Activated T-helper 1 cell treated with Interleukin-2 at 50 U/mL for 16 hours (primary cell): ENCODE measurements at regions not wholly inside any gene's neighbourhood (a gene's known extent, or its start where the extent isn't known, plus 50 kb on each side); places are given as distances from the start of the nearest gene placed in this dataset.
"Not testable (repeated sequence)": the region's sequence is repeated elsewhere in the genome, so short reads cannot be mapped to it uniquely, and the experiment has no call there.

Source experiments
- DNase-seq: peaks from one replicate; pipeline ENCODE4 v3.0.0-alpha.2; 2020; ENCODE audit warnings: low read depth

DNA sequence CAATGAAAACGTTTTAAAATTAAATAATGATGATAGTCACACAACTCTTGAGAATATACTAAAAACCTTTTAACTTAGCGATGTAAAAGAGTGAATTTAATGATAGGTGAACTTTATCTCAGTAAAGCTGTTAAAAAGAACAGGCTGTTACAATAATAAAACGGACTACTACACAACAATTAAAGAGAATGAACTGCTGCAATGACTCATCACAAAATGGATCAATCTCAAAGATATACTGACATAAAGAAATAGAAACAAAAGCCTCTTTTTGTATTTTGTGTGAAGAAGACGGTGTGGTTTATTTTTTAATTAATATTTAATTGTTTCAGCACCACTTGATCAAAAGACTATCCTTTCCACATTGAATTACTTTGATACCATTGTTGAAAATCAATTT lies 352.4 kb upstream of the GJE1 start:
- no peak for DNase-seq

DNA sequence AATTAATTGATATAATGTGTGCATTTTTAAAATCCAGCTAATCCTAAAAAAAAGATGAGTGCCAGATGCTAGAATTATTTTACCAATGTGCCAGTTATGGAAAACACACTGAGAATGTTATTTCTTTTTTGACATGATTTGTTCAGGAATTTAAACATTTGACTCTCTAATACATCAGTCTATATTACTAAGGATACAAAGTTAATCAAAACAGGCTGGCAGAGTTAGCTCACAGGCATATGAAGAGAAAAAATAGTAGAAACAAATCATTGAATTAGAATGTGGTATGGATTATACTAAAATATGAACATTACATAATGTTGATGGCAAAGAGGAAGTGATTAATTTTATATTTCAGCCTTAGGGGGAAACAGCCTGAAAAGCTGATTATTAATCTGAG lies 368.3 kb upstream of the GJE1 start:
- no peak for DNase-seq

DNA sequence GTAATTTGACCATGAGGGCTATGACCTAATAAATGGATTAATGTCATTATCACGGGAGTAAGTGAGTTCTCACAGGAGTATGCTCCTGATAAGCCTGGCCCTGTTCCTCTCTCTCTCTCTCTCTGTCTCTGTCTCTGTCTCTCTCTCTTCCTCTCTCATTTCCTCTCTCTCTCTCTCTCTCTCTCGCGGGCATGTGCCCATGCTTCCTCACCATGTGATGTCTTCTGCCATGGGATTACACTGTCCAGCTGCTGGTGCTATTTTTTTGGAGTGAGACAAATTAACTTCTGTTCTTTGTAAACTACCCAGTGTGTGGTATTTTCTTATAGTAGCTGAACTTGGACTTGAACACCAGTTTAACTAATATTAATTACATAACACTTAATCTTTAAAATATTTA lies 374.3 kb upstream of the GJE1 start:
- no peak for DNase-seq

DNA sequence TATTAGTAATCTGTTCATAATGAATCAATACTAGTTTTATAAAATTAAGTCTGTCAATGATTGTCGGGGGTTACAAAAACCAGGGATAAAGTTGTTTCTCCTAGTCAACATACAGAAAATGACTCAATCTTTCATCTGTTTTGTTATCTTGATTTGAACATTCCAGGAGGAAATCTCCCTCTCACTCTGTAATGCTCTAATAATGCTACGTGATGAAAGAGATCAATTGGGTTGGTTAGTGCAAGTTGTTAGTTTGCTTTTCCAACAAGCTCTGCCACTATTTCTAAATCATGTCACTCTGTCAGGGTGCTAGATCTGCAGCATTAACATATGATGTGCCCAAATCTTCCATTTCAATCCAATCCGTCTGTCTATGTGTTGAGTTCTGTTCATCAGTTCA lies 379.5 kb upstream of the GJE1 start:
- DNase-seq, result no peak

DNA sequence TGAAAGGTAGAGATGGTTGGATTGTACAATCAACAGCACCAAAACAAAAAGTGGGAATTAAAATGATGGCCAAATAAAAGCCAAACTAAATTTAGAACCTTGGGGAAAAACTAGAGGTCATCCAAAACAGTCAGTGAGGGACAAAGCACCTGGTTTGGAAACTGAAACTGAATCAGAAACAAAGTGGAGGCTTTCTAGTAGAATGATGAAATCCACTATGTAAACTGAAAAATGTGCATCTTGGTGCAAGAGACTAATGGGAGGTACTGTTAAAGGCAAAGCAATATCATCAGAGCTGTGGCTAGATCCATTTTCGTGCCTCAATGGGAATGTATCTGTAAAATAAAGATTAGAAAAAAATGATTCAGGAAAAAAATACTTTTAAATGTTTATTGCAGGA lies 380.0 kb upstream of the GJE1 start:
- DNase-seq, result no peak

DNA sequence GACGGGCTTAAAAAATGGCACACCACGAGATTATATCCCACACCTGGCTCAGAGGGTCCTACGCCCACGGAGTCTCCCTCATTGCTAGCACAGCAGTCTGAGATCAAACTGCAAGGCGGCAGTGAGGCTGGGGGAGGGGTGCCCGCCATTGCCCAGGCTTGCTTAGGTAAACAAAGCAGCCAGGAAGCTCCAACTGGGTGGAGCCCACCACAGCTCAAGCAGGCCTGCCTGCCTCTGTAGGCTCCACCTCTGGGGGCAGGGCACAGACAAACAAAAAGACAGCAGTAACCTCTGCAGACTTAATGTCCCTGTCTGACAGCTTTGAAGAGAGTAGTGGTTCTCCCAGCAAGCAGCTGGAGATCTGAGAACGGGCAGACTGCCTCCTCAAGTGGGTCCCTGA lies 386.4 kb upstream of the GJE1 start:
- not testable (repeated sequence) for DNase-seq

DNA sequence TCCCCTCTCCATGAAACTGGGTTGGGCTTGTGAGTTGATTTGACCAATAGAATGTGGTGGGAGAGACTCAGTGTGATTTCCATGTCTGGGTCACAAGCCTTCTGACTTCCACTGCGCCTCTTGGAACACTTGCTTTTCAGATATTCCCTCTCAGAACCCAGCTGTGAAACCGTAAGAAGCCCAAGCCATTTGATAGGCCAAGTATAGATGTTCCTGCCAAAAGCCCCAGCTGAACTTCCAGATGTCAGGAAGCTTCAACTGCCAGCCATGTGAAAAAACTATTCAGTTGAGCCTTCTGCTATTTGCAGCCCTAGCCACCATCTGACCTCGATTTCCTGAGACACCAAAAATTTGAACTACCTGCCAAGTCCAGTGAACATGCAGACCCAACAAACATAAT lies 387.8 kb upstream of the GJE1 start:
- no peak for DNase-seq

DNA sequence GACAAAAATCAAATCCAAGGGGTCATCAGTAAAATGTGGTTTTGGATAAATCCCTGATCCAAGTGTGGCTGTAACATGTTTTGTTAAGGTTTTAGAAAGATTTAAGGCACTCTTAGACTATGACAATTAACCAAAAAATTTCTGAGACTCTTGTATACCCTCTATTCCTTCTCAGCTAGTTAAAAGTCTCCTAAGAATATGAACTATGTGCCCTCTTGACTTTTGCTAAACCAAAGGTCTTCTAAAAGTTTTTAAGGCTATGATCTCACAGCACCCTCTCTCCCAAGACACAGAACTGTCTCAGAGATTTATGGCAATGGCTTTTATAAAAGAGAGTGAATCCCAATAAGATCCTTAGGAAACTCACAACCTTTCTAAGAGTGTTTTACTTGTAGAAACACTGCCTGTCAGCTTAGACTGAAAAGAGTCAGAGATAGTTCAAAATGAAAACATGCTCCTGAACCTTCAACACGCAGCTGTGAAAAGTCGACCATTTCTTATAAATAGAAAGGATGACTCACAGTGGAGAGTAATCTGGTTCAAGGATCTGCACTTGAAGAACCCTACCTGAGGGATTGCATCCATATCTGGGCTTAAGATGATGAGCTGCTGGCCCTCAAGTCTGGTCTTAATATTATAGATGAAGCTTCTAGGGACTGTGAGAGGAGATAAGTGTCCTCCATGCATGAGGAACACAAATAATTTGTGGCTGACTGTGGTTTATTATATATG lies 388.4 kb upstream of the GJE1 start:
- DNase-seq, result no peak

DNA sequence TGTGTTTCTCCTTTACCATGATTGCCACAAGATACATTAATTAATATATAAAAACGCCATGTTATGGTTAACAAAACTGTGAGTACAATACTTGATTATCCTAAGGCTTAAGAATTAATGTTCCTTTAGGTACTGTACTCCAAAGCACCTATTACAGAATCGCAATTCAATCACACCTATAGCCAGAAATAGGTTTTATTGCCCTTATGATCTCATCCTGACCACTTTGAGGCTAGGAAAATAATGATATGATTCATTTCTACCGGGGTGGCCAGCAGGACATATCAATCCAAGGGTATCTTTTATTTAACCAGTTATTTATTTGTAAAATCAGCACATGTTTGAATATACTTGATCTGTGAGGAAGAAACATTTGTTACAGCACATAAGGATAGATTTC lies 396.6 kb upstream of the GJE1 start:
- no peak for DNase-seq

DNA sequence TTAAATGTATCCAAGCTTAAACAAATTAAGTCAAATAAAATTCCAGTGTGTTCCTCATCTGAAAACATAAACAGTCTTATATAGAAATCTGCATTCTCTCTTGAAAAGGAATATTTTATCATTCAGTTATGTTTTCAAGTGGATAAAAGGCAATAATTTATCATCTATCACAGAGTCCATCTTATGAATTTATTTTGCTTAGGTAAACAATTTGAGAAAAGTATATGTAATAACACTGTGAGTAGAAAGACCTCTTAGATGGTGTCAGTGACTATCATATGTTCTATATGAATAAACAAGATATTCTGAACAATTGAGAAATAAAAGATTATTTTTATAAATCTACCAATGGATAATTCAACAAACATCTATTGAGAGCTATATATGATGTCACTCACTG lies 397.6 kb upstream of the GJE1 start:
- DNase-seq, result no peak

DNA sequence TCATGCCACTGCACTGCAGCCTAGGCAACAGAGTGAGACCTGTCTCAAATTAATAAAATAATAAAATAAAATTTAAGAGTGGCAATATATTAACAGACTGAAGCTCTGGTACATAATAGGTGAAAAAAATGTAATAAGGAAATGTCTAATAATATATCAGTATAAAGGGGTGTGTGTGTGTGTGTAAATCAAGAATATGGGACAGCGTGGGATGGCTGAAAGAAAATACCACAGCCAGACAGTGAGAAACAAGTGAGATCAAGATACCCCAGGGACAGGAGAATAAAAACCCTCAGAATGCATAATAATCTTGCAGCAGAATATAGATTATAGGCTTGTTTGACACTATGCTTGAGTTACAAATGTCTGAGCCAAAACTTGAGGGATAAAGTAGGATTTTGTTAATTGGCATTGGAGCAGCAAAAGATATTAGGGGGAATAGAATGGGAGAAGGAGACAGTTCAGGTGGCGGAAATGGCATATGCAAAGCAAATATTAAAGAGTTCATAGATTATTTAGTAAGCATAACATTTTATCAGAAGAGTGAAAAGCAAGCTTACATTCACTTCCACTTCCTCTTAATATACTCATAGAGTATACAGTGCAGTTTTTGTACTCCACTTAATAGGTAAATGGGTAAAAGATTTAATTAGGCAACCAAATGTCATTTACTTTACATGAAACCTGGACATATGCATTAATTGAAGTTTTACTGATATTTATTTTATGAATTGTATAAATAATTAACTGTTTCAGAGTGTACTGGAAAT lies 398.5 kb upstream of the GJE1 start:
- no peak for DNase-seq

DNA sequence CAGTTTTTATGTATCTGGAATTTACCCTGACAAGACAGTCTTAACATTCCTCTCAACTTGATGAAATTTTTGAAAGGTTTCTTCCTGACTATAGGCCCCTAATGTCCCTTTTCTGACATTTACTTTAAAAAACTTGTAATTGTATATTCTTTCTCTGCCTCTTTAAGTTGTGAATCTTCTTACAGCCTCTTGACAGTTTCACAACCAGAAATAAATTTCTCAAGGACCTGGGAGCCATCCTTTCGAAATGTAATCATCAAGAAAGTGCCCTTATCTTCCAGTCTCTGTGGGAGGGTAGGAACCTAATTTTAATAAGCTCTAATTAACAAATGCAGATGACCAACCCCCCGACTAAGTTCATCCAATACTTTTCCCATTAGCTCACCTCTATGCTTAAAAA lies 403.6 kb upstream of the GJE1 start:
- DNase-seq, result no peak

DNA sequence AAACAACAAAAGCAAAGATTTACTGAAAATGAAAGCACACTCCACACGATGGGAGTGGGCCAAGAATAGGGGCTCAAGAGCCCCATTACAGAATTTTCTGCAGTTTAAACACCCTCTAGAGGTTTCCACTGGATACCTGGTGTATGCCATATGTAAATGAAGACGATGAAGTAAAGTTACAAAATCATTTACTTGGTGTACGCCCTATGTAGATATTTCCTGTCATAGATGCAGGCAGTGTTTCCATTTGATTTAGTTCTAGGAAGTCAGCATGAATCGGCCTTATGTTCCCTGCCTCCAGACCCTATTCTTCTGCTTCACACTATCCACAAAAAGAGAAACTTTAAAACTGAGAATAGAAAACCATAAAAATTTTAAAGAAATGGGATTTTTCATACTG lies 404.4 kb upstream of the GJE1 start:
- DNase-seq, result no peak

DNA sequence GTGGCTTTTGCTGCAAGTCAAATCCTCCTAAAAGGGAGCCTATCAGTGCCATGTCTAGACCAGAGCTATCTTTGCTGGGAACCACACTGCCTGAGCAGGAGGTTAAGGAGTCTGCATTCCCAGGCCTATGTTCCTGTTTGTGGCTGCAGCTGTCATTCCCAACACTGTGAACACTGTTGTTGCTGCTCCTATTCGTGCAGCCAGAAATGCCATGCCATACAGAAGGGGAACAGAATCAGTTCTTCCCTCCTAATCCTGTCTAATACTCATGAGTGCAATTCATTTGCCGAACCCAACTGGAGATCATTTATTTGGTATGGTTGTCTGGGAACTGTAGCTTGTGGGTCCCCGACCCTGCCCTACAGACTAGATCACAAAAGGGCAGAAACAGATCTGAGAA lies 406.5 kb upstream of the GJE1 start:
- no peak for DNase-seq

DNA sequence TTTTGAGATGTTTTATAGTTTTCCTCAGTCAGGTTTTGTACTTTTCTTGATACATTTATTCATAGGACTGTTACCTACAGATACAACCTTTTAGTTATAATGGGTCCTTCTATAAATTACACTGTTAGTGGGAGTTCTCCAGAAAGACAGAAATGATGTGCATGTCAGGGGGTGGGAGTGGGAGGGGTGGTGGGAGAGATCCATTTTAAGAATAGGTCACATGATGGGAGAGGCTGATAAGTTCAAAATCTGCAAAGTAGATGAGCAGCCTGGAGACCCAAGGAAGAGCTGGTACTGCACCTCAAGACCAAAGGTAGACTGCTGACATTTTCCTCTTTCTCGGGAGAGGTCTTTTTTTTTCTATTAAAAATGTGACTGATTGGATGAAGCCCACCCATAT lies 408.0 kb upstream of the GJE1 start:
- no peak for DNase-seq

DNA sequence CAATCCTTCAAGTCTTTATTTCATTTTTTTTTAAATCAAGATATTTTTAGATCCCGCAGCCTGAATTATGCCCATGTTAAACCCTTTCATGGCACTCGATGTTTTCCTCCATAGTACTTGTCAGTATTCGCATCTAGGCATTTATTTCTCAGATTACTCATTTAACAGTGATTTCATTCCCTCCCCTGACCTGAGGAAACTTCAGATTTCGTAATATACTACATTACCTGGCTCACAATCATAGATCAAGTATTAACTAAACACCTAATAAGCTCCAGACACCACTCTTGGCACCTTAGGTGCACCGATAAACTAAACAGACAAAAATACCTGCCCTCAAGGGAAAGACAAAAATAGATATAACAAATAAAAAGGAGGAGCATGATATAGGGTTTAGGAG lies 413.2 kb upstream of the GJE1 start:
- no peak for DNase-seq

DNA sequence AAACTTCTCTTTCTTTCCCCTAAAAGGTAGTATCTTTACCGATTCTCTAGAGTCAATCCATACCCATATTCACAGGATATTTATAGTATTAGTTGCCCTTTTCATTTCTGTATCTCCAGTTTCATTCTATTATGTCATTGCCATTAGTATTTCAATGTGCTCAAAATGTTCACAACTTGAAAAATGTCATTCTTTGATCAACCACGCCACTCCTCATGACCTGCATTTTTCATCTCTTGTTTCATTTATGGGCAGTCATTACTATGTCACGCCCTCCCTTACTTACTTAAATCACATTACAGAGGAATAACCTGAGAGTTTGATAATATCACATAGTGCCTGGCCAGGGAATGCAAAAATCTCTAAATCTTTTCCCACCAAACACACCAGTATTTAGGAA lies 427.3 kb upstream of the GJE1 start:
- DNase-seq, result no peak

DNA sequence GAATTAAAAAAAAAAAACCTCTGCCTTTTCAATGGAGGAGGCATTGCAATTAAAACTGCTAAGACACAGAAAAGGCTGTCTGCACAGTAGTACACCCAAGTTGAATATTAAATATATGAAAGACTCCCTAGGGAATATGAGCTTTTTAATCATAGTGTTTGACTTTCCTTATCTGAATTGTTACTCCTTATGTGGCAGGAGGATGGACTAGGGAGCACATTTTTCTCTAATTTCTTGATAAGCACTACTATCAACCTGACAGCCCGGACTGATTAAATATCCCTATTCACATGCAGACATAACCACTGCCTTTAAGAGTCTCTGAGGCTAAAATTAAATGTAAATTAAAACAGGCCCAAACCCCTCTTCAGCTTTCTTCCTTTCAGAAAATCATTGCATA lies 428.6 kb upstream of the GJE1 start:
- DNase-seq, result no peak

DNA sequence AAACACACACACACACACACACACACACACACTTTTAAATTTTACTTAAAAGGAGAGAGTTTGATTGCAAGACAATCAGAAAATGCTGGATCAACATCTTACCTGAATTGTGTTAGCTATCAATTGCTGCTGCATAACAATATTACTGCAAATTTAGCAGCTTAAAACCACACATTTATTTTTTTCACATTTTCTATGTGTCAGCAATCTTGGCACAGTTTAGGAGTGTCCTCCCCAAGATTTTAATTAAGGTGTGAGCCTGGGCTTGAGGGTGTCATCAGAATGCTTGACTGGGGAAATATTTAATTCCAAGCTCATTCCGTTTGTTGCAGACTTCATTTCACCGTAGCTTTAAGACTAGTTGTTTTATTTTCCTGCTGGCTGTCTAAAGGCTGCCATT lies 431.0 kb upstream of the GJE1 start:
- no peak for DNase-seq

DNA sequence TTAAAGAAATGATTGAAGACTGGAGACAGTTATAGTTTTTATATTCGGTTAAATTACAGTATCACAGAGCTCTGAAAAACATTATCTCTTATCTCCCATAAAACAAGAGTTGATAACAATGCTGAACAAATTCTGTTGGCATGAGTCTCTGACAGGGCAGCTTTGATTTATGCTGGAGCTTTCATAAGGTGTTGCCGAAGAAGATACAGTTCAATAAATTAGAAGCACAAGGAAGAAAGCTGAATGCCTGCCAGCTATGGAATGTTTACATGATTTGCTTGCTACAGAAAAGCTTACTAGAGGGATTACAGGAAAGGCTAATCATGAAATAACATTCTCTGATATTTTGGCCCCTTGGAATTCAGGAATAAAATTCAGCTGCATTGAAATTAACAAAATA lies 431.9 kb upstream of the GJE1 start:
- DNase-seq, result no peak

DNA sequence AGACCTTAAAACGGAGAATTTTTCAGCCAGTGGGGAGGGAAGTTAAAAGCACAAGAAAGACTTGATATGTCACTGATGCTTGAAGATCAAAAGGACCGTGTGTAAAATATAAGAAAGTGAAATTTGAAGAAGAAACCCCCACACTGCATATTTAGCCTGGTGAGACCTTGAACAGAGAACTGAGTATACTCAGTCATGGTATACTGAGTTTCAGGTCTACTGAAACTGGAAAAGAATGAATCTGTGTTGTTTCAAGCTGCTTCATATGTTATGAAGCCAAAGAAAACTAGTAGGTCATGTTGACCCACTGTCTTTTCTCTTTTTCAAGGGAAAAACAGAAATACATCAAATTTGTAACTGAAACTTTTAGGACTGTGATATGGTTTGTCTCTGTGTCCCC lies 443.8 kb upstream of the GJE1 start:
- no peak for DNase-seq

DNA sequence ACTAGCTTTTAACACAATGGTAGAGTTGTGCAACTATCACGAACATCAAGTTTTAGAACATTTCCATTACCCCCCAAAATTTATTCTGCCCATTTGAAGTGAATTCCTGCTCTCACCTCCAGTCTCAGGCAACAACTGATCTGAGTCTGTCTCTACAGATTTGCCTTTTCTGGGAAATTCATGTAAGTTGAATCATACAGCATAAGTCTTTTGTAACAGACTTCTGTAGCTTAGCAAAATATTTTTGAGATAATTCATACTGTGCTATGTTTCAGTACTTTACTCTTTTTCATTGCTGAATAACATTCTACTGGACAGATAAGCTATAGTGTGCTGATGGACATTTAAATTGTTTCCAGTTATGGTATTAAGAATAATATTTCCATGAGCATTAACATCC lies 447.3 kb upstream of the GJE1 start:
- no peak for DNase-seq

DNA sequence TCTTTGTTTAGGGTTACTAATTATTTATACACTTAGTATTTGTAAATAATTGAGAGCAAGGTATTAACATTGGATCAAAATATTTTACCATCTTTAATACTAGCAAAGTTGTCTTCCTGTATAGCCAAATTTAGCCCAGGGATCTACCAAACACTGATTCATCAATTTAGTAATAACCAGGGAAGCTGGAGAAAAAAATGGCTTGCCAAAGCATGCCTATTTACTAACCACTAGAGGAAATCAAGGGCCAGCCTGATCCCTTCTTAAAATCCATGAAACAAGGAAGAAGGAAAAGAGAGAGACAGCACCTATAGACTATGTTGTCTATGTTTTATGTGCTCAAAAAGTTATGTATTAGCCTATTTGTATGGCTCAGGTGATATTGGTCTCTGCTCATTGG lies 450.3 kb upstream of the GJE1 start:
- no peak for DNase-seq

DNA sequence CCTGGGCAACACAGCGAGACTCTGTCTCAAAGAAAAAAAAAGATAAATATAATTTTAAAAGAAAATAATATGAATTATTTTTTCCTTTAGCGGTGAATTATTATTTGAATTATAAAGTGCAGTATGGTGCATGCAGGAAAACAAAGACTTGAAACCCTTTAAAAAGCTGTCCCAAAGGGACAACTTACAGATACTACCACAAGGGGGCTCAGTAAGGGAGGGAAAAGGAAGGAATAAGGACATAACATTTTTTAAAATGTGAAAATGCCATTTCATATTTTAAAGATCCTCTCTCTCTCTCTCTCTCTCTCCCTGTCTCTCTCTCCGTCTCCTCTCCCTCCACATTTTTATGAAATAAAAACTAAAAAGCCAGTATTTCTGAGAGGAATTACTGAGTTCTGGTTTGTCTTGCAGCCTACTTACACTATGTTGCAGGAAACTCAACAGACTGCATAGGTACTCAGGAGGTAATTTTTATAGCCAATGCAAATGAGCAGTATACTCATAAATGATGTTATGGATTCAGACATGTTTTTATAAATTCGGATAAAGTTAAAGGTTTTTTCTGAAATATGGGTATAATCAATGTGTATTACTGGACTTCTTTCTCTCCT lies 455.0 kb upstream of the GJE1 start:
- no peak for DNase-seq
